HPDE6-E6E7 (cell line): ENCODE measurements at regions not wholly inside any gene's neighbourhood (a gene's known extent, or its start where the extent isn't known, plus 50 kb on each side); places are given as distances from the start of the nearest gene placed in this dataset.

Experiments used
- DNase-seq: peaks from one replicate; pipeline ENCODE4 v3.0.0; 2011; ENCODE audit warnings: missing footprints; ENCODE audit errors: extremely low spot score

GRCh38 chr3:107992976-107993684 is 97.7 kb downstream of the CD47 start:
- DNase-seq: peak; percentile 76

DNA sequence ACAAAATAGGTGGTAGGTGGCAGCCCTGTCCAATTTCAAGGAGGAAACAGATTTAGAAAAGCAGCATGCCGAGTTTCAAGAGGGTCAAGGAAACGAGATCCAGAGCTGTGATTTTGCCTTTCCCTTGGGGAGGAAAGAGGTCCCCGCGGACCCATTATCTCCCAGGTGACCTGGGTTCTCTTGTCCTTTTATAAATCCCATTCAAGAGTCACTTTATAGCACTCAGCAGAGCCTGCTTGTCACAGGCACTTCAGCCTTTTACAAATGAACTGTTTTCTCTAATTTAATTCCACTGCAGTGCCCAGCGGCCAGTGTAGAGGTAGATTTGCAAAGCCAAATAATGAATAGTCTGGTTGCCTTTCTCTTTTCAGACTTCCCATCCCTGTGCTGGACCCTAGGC is 99.9 kb downstream of the CD47 start:
- DNase-seq: no peak

- DNase-seq: no peak
These were observed 100.4 kb downstream of the CD47 start for GRCh38 chr3:107990433-107990832.

DNA sequence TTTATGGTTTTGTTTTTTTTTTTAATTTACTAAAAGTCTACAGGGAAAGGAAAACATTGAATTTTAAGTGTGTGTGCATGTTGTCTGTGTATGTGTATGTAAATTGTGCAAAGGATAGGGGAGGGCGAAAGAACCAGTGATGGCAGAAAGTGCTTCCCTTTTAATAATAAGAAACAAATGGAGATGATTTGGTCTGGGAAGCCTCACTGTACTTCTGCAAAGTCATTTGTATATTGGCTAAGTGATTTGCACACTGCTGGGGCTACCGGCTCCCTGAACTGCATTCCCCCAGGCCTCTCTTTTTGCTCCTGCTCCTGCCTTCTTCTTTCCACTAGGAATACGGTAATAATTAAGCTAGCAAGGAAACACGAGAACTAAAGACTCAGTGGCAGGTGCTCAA is 101.2 kb downstream of the CD47 start:
- DNase-seq: no peak

- peak; percentile 38 for DNase-seq
These were observed 102.2 kb downstream of the CD47 start for GRCh38 chr3:107988460-107989175.

DNA sequence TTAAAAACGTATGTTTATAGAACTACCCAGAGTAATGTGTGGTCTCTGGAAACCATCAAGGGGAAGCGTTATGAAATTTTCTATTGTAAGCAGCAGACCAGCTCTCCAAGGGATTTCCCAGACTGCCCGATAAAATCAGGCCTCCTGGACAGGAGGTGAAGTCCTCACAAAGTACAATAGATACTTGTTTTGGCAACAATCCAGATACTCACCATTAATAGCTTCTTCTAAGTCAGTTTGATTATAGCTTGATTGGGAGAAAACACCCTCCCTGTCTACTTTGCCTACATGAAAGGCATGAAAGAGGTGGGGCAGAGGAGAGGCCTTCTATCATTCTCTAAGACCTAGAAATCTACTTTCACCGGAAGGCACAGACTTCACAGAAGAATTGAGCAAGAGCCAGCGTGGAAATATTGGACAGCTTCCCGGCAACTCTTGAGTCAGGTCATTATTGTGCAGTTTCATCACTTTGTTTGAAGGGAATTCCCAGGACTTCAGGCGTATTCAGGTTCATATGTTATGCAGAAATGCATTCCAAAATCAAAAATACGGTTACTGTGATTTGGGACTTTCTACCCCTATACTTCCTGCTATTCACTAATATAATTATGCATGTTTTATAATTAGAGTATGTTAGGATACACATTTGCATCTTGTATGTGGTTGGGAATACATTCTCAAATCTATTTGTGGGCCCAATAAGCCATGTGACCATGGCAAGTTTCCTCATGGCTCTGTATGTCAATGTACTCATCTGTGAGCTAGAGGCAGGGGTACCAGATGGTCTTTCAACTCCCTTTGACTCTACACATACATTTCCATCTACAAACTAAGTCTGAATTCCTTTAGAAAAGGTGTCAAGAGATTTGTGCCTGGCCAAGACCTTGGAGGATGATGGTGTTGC is 103.5 kb downstream of the CD47 start:
- peak; percentile 55 for DNase-seq

- no peak for DNase-seq
These were observed 104.3 kb downstream of the CD47 start for GRCh38 chr3:107986505-107986904.

- DNase-seq: no peak
These were observed 105.3 kb downstream of the CD47 start for GRCh38 chr3:107985496-107985895.

DNA sequence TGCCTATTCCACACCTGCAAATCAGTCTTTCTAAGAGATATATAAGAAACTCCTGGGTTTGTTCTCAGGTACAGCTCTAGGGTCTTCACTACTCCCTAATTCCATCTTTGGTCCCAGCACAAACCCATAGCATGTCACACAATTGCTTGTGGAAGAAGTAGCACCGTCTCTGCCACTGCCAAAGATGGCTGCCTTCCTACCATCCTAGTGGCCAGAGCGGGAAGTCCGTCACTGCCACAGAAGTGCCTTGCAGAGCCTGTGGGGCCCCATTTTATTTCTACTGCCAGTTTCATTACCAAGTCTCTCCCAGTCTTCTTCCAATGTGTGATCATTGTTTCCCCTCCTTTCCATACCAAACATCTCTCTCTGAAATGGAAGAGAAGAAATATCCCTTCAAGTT is 107.6 kb downstream of the CD47 start:
- no peak for DNase-seq

GRCh38 chr3:107982165-107982564 is 108.7 kb downstream of the CD47 start:
- DNase-seq: no peak

GRCh38 chr3:107981471-107982111 is 109.2 kb downstream of the CD47 start:
- DNase-seq: no peak

GRCh38 chr3:107979538-107979937 is 111.3 kb downstream of the CD47 start:
- no peak for DNase-seq

- no peak for DNase-seq
These were observed 112.4 kb downstream of the CD47 start for GRCh38 chr3:107978131-107979055.

DNA sequence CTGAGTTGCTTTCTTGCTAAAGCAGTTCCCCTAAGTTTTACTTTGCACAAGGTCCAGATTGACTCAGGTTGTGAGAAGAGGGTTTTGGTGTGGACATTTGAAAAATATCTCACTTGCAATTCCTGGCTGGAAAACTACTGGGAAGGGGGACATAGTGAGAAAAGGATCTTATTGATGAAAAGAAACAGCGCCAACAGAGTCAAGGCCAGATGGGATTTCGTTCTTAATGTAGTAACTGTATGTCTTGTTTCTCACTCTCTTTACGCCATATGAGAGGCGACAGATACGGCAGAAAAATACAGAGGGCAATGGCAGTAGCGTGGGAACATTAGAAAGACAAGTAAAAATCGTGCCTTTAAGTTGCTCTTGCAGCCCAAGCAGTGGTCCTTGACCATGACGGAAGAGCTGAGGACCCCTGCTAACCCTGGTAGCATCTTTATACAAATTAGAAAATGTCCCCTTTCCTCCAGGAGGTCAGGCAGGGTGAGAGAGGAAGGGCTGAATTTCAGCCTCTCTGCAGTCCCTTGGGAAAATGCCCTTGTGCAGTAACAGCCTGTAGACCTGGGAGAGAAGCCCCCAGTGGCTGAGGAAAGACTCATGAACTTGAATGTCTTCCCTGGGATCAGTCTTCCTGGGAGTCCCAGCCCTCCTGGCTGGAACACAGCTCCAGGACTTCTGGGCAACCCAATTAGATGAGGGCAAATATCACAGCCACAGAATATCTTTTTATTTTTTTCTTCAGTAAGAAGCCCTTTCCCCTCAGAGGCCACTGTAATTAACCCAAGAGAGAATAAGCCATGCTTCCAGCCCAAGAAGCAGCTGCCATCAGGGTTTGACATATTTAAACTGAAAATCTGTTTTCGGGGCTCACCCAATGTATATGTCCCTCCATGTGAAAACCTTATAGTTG is 113.4 kb downstream of the CD47 start:
- no peak for DNase-seq

DNA sequence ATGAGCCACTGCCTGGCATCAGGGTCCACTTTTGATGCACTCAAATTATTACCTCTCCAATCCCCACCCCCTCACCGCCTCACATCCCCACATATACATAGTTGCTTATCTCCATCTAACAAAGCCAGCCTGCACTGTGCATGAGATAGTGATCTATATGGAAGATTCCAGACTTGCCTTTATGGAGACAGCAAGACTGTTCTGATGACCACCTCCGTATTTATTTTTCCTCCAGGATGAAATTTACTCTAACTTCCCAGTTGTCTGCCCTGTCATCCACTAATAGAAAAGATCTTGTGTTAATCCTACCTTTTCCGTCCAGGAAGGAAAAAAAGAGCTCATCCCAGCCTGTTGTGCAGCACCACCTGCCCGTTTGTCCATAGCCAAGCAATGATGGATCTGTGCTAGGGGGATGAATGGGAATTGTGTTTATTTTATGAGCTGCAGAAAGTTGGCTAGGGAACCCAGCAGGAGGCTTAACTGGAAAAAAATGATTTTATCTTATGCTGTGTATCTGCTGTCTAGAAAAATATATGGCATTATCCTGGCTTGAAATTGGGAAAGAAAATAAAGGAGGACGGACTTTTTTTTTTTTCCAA is 114.5 kb downstream of the CD47 start:
- no peak for DNase-seq

- no peak for DNase-seq
These were observed 115.2 kb downstream of the CD47 start for GRCh38 chr3:107975529-107976201.

DNA sequence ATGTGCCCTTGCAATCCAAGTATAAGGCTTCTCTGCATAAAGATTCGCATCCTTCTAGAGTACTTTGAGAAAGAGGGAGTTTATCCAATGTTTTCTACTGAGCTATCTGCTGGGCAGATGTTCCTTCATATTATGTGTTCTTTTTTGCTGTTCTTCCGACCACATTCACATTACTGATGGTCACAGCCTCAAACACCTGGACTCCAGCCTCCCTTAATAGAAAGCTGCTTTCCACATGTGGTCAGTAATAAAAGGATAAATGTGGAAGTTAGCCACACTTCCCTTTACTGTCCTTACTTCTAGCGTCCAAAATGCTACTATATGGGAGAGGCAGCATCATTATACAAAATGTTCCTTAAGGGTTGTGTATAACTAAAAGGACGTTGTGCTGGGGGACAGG is 116.9 kb downstream of the CD47 start:
- no peak for DNase-seq

- no peak for DNase-seq
These were observed 117.7 kb downstream of the CD47 start for GRCh38 chr3:107973152-107973551.
